GM19328 (cell line): ENCODE measurements at regions not wholly inside any gene's neighbourhood (a gene's known extent, or its start where the extent isn't known, plus 50 kb on each side); places are given as distances from the start of the nearest gene placed in this dataset.
"Not testable (repeated sequence)": the region's sequence is repeated elsewhere in the genome, so short reads cannot be mapped to it uniquely, and the experiment has no call there.

Experiments
- ATAC-seq: cut with Tn5 transposase; IDR thresholded peaks from one replicate; pipeline ENCODE4 v1.9.1; 2021; ENCODE audit warnings: mild to moderate bottlenecking, moderate library complexity; ENCODE audit not compliant: unreplicated experiment

DNA sequence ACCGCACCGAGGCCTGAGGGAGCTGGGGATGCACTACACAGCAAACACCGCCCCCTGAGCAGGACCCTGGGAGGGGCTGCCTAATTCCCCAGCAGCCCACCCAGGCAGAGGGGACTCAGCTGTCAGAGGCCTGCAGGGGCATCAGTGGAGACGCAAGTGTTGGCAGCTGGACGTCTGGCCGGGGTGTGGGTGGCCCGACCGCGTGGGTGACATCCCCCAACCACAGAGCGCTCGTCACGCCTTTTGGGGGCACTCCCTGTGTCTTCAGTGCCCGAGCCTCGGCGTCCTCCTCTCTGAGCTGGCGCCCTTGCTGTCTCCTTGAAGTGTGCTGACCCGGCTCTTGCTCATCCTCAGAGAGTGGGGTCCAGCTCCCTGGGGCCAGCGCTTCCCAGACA is 150.2 kb downstream of the BRD1 start:
- no peak for ATAC-seq

GRCh38 chr22:49676783-49677494 is 150.7 kb downstream of the BRD1 start:
- no peak for ATAC-seq

DNA sequence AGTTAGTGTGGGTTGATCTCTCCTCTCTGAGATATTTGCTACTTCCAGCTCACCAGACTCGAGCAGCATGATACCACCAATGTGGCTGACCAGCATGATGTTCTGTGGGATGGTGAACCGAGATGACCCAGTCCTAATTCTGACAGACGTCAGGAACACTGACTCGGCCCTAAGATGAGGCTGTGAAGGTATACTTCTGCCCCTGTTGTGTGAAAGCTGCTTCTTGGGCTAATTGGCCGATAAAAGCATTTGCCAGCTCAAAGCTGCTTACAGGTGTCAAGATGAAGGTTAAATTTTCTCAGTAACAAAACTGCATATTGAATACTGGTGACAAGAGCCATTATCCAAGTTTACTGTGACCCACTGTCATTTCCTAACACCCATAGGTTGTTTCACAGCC is 151.4 kb downstream of the BRD1 start:
- ATAC-seq: no peak

DNA sequence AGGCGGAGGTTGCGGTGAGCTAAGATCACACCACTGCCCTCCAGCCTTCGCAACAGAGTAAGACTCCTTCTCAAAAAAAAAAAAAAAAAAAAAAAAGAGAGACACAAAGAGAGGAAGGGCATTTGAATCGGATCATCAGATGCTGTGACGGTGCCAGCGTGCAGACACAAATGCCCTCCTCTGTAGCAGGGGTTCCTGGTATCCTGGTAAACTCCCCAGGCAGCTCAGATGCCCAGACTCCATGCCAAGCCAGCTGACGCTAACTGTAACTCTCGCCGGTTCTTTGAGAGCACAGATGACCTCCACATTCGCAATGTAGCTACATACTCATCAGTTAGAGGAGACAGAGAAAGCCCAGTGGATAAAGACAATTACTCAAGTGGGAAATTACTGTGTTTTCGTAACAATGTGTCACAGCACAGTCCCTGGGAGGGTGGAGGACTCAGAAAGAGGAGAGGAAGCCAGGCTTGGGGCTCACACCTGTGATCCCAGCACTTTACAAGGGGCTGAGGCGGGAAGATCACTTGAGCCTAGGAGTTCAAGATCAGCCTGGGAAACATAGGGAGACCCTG is 153.1 kb downstream of the BRD1 start:
- no peak for ATAC-seq

DNA sequence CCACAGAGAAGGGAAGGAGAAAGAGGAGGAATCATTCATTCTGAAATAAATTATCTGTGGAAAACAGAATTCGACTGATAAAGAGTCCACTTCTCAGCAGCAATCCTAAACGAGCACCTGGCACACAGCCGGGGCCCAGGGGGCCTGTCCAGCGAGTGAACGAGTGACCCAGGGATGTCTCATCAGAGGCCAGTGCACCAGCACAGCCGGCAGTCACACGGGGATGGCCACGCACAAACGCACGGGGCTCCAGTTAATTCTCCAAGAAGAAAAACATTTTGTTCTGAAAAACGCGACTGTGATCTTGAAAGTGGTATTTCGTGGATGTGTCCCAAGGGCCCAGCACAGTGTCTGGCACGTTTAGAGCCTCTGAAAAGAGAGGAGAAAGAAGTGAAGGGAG is 154.6 kb downstream of the BRD1 start:
- ATAC-seq: no peak

- ATAC-seq: no peak
Measured at GRCh38 chr22:49672014-49672516, 155.6 kb downstream of the BRD1 start.

- ATAC-seq: no peak
Measured at GRCh38 chr22:49671331-49672013, 156.2 kb downstream of the BRD1 start.

GRCh38 chr22:49670456-49671330 is 157.0 kb downstream of the BRD1 start:
- no peak for ATAC-seq

DNA sequence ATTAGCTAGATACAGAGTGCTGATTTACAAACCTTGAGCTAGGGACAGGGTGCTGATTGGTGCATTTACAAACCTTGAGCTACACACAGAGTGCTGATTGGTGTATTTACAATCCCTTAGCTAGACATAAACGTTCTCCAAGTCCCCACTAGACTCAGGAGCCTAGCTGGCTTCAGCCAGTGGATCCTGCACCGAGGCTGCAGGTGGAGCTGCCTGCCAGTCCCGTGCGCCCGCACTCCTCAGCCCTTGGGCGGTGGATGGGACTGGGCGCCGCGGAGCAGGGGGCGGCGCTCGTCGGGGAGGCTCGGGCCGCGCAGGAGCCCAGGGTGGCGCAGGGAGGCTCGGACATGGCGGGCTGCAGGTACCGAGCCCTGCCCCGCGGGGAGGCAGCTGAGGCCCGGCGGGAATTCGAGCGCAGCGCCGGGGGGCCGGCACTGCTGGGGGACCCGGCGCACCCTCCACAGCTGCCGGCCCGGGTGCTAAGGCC is 157.7 kb downstream of the BRD1 start:
- not testable (repeated sequence) for ATAC-seq

- not testable (repeated sequence) for ATAC-seq
Measured at GRCh38 chr22:49669427-49669968, 158.2 kb downstream of the BRD1 start.

DNA sequence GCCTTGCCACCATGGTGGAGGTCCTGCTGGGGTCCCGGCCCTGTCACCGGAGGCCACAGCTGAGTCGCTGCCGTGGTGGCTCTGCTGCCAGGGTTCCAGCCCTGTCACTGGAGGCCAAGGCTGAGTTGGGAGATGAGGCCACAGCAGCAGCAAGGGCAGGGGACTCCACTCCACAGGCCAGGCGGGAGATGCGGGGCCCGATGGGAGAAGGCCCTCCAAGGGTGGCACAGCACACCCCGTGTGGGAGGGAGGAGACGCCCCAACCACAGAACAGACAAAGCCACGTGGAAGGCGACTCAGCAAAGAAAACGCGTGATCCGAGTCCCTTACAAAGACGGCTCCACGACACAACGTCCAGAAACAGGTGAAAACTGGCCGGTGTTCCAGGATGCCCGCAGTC is 159.3 kb downstream of the BRD1 start:
- ATAC-seq: no peak

DNA sequence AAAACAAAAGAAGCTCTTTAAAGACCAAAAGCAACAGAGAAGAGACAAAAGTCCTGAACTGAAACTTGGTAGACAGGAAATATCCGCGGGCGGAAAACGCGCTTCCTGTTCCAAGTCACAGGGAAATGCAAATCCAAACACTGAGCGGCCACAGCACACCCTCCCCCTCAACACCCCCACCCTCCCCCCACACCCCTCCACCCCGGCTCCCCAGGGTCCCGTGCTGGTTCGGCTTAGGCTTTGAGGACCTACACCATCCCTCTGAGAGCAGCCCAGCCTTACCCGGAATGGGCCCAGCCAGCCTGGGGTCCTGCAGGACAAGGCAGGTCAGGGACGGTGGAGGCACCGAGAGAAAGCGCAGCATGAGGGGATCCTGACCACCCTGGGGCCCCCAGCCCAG is 160.4 kb downstream of the BRD1 start:
- ATAC-seq: no peak

- ATAC-seq: no peak
Measured at GRCh38 chr22:49666146-49666809, 161.4 kb downstream of the BRD1 start.

DNA sequence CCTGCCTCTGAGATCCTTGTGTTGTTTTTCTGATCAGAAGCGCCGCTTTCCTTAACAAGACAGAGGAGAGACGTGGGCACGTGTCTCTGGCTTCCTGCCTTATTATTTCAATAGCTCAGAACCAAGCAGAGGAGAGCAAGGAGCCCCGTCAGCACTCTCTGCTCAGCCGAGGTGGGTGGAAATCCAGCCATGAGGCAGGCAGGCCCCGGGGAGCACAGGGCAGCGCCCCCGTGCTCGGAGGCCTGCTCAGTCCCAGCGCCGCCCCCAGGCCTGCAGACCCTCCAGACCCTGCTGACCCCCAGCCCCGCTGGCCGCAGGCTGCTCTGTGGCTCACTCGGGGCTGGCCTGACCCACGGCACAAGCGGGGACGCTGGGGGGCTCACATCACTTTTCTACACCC is 162.8 kb downstream of the BRD1 start:
- no peak for ATAC-seq

DNA sequence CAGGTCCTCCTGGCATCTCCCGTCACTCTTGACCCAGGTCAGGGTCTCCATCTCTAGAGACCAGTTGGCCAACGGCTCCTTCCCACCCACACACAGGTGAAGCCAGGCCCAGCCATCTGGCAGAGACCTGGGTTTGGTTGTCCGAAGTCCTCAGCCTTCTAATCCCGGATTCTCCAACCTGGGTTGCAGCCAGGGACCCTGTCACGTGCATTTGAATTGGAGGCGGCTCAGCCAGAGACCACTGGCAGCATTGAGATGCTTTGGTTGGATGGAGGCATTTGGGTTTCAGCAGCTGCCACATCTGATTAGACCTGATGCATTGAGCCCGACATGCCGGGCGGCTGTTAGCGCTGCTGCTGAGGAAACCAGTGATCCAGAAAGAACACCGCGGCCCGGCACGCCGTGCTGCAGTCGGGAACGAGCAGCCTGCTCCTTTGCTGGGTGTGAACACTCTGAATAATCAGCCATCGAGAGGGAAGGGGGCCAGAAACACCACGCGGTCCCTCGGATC is 163.2 kb downstream of the BRD1 start:
- no peak for ATAC-seq

- no peak for ATAC-seq
Measured at GRCh38 chr22:49663823-49664222, 163.8 kb downstream of the BRD1 start.

- ATAC-seq: no peak
Measured at GRCh38 chr22:49663311-49663711, 164.4 kb downstream of the BRD1 start.

DNA sequence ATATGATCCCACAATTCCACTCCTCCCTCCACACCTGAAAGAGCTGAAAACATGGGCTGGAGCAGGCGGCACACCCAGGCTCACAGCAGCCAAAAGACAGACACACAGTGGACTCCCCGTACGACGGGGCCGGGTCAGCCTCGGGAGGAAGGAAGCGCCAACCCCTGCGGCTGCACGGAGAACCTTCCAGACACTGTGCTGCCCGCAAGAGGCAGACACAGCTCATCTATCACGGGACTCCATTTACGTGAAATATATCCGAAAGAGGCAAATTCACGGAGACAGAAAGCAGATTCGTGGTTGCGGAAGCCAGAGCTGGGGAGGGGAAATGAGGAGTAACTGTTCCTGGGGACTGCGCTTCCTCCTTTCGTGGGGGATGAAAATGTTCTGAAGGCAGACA is 165.0 kb downstream of the BRD1 start:
- ATAC-seq: no peak

DNA sequence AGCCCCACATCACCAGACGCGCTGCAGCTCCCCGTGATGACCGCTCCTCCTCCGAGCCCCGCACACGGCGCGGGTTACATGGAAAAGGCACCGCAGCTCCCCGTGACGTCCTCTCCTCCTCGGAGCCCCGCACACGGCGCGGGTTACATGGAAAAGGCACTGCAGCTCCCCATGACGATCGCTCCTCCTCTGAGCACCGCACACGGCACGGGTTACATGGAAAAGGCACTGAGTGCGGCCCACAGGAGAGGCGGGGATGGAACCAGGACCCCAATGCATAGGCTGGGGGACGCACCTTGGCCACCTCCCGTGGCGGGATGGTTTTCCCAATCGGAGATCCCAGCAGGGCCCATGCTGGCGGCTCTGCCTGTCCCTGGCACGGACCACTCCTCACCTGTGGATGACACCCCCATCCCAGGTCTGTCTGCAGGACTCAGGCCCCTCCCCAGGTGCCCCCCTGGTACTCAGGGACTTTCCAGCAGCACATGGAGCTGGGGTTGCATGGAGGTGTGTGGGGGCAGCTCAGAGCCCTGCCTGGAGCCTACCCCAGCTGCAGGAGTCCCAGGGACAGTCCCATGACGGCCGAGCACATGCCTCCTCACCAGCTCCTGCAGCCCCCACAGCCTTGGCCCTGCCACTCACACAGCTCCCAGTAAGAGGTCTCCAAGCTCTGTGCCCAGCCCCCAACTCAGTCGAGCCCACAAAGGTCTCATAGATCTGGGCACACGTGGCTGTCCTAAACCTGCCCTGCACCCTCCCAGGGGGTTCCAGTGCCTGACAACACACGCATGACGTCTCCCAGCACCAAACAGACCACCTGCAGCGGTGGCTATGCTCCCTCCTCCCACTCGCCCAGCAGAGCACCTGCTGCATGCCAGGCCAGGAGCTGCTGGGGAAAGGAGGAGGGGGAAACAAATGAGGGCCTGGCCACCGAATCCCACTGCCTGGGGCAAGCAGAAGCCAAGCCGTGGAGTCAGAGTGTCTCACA is 166.6 kb downstream of the BRD1 start:
- no peak for ATAC-seq
